ENCODE measurements at regions not wholly inside any gene's neighbourhood (a gene's known extent, or its start where the extent isn't known, plus 50 kb on each side); places are given as distances from the start of the nearest gene placed in this dataset.

GRCh38 chr10:42979721-42980467 is 97.0 kb upstream of the RET start:
- peak; percentile 66 for DNase-seq
- Histone ChIP-seq H3K36me3 (no peaks in the 10 kb centered on the region), H3K4me3 (ENCODE audit: low read depth, low read length) (no peak overlapping the region), H3K9me3 (no peaks in the 10 kb centered on the region), H3K4me1 (peaks cover 60% of the 10 kb centered on the region), H3K27me3 (no peaks in the 10 kb centered on the region)
- TF ChIP-seq, protein P1, sequence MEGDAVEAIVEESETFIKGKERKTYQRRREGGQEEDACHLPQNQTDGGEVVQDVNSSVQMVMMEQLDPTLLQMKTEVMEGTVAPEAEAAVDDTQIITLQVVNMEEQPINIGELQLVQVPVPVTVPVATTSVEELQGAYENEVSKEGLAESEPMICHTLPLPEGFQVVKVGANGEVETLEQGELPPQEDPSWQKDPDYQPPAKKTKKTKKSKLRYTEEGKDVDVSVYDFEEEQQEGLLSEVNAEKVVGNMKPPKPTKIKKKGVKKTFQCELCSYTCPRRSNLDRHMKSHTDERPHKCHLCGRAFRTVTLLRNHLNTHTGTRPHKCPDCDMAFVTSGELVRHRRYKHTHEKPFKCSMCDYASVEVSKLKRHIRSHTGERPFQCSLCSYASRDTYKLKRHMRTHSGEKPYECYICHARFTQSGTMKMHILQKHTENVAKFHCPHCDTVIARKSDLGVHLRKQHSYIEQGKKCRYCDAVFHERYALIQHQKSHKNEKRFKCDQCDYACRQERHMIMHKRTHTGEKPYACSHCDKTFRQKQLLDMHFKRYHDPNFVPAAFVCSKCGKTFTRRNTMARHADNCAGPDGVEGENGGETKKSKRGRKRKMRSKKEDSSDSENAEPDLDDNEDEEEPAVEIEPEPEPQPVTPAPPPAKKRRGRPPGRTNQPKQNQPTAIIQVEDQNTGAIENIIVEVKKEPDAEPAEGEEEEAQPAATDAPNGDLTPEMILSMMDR (IDR thresholded peaks at IDR 0.05; ENCODE audit: low read depth, low read length), result no peak

DNA sequence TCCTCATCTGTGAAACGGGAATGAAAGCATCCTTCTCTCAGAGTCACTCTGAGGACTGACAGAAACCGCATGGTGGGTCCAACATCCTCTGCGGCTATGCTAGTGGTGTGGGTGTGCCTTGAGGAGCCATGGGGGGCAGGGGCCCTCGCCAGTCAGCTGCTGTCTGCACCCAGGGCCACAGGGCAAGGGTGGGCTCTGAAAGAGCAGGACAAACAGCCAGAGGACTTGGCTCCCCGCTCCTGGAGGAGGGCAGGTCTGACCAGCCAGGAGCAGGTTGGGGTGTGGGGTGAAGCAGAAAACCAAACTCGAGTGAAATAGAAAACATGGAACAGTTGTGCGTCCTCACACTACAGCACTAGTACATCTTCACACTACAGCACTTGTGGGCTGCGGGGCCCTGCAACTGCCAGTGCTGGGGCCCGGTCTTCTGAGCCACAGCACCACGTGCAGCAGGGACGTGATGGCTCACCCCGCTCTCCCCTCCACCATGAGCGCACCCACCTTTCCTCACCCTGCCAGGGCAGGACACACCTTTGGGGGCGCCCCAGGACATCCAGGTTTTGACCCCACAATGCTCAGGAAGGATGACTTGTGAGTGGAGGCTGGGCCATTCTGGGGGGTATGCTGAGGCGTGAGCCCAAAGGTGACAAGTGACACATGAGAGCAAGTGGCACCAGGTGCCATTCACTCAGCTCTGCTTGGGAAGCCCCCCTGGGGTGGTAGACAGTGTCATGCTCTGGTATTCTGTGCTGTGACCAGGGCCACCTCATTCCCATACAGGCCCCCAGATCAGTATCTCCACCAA is 96.1 kb upstream of the RET start:
- Histone ChIP-seq H3K4me1 (peaks cover 53% of the 10 kb centered on the region), H3K27me3 (no peaks in the 10 kb centered on the region), H3K4me3 (ENCODE audit: low read depth, low read length) (no peak overlapping the region), H3K36me3 (no peaks in the 10 kb centered on the region), H3K9me3 (no peaks in the 10 kb centered on the region)
- DNase-seq, result no peak
- TF ChIP-seq, protein P1 (IDR thresholded peaks at IDR 0.05; ENCODE audit: low read depth, low read length), result no peak

DNA sequence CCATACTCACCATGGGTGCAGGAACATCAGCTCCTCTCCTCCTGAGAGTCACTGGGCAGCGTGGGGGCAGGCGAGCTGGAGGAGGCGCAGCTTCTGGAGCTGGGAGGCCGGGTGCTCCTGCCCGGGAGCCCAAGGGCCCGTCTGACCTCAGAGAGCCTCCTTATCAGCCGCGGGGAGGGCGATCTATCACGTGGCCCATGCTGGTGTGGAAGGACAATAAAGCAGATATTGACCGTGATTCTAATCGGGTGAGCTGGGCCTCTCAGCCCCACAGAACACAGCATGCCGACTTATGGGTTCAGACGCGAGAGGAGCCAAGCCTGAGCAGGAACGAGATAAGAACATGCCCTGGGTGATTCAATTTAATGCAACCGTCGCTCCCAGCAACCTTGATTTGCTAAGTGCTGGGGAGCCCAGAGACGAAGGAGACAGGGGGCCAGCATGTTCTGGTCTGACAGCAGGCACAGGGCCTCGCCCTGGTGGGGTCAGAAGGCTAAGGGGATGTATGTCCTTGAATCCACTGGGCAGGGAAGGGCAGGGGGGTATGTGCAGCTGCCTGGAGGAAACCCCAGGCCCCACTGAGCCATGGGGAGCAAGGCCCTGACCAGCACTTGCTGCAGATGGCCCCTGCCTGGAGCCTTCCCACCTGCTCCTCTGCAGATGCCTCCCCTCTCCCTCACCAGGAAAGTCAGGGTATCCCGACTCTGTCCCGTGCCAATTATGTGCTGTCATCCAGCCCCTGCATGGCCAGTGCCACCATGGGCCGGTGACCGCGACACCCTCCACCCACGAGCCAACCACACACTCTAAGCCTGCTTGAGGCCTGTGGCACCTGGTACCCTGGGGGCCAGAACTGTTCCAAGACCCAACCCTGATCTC is 95.3 kb upstream of the RET start:
- Histone ChIP-seq H3K27me3 (no peaks in the 10 kb centered on the region), H3K9me3 (no peaks in the 10 kb centered on the region), H3K36me3 (no peaks in the 10 kb centered on the region), H3K4me3 (ENCODE audit: low read depth, low read length) (no peak overlapping the region), H3K4me1 (peaks cover 45% of the 10 kb centered on the region)
- DNase-seq, result peak; percentile 88
- TF ChIP-seq, protein P1 (IDR thresholded peaks at IDR 0.05; ENCODE audit: low read depth, low read length), result no peak

DNA sequence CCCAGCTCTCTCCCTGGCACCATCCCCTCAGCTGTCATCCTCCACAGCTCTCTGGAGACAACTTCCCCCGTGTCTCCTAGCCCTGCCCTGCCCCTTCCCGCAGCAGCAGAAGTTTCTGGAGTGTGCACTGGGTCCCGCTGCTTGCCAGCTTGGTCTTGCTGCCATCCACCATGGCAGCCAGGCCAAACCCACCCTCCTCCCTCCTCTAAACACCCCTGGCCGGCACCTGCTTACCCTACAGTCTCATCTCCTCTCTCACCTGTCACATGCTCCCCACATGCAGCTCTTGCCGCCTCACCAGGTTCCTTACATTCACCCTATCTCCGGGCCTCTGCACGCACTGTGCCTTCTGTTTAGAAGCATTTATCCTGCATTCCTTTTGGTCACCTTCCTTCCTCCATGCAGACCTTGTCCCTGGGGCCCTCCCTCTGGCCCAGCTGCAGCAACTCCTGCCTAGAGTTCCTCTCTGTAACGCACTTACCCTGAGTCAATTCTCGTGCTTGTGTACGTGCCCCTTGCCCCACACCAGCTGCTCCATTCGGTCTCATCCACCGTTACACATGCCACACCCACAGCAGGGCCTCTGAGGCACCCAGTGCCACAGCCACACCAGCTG is 93.9 kb upstream of the RET start:
- Histone ChIP-seq H3K27me3 (no peaks in the 10 kb centered on the region), H3K36me3 (no peaks in the 10 kb centered on the region), H3K4me3 (ENCODE audit: low read depth, low read length) (no peak overlapping the region), H3K9me3 (no peaks in the 10 kb centered on the region), H3K4me1 (peaks cover 38% of the 10 kb centered on the region)
- DNase-seq, result no peak
- TF ChIP-seq, protein P1 (IDR thresholded peaks at IDR 0.05; ENCODE audit: low read depth, low read length), result no peak

- no peaks in the 10 kb centered on the region for H3K27me3 ChIP-seq
- DNase-seq, result no peak
- peaks cover 38% of the 10 kb centered on the region for H3K4me1 ChIP-seq
- no peaks in the 10 kb centered on the region for H3K9me3 ChIP-seq
- TF ChIP-seq, protein P1 (IDR thresholded peaks at IDR 0.05; ENCODE audit: low read depth, low read length), result no peak
- H3K4me3 ChIP-seq (ENCODE audit: low read depth, low read length), result no peak overlapping the region
- no peaks in the 10 kb centered on the region for H3K36me3 ChIP-seq
Observed at GRCh38 chr10:42983591-42983990, 93.3 kb upstream of the RET start.

All from BE2C (cell line).